Stomach (tissue), 8 donors: ENCODE measurements at regions not wholly inside any gene's neighbourhood (a gene's known extent, or its start where the extent isn't known, plus 50 kb on each side); places are given as distances from the start of the nearest gene placed in this dataset.

Experiments
- DNase-seq, 2 donors: peaks; one replicate each; pipeline versions ENCODE4 v3.0.0 to v3.0.0-alpha.2; 2013 to 2019
- H3K27ac ChIP-seq, 5 donors: fragments of 200-600 bp in 4 of 5; sonication (generic) in 4 of 5; one replicate each; pipeline ENCODE4 v1.5.1; 2013 to 2019; ENCODE audit warnings: mild to moderate bottlenecking in 1 of 5, moderate library complexity in 1 of 5
- H3K27me3 ChIP-seq, 3 donors: fragments of 200-600 bp; sonication (generic); one replicate each; pipeline ENCODE4 v1.5.1; 2017 to 2019; ENCODE audit warnings: mixed run types in 1 of 3
- H3K36me3 ChIP-seq, 4 donors: fragments of 200-600 bp; sonication (generic); 1 replicate in 3 of 4; 2 replicates in 1 of 4; pipeline ENCODE4 v1.5.1; 2016 to 2019
- H3K4me1 ChIP-seq, 4 donors: fragments of 200-600 bp; sonication (generic); one replicate each; pipeline ENCODE4 v1.5.1; 2016 to 2019
- H3K4me3 ChIP-seq, 4 donors: fragments of 200-600 bp; sonication (generic) in 3 of 4; one replicate each; pipeline ENCODE4 v1.5.1; 2016 to 2019; ENCODE audit warnings: mild to moderate bottlenecking in 1 of 4
- H3K9me3 ChIP-seq, 4 donors: fragments of 200-600 bp; sonication (generic); one replicate each; pipeline ENCODE4 v1.5.1; 2016 to 2019
- CTCF ChIP-seq, 7 experiments: fragments of 450-650 bp in 4 of 7; fragments of 200-600 bp in 3 of 7; sonication (generic) in 3 of 7; IDR thresholded peaks; one replicate each; pipeline ENCODE4 v1.5.1; 2016 to 2019; ENCODE audit warnings: antibody characterized with exemption in 7 of 7, control low read depth in 2 of 7, mild to moderate bottlenecking in 1 of 7
- EP300 ChIP-seq: sonication (generic); formaldehyde crosslinking; IDR thresholded peaks from one replicate; pipeline ENCODE4 v1.6.1; 2017; ENCODE audit warnings: antibody characterized with exemption
- POLR2A ChIP-seq, 4 donors: fragments of 450-650 bp; IDR thresholded peaks; one replicate each; pipeline ENCODE4 v1.6.1; 2016; ENCODE audit warnings: antibody characterized with exemption in 4 of 4, control low read depth in 2 of 4, mild to moderate bottlenecking in 1 of 4, moderate library complexity in 1 of 4
- POLR2AphosphoS5 ChIP-seq, 3 donors: sonication (generic); formaldehyde crosslinking; IDR thresholded peaks; one replicate each; pipeline ENCODE4 v1.6.1; 2016; ENCODE audit warnings: antibody characterized with exemption in 3 of 3
- WGBS, 5 donors: extraction: QIAGEN DNeasy Blood & Tissue Kit in 3 of 5; methylation state at CpG; one replicate each; pipeline versions ENCODE4 v1.1.5 to v1.1.7; 2013 to 2018; 5-methylcytosine and 5-hydroxymethylcytosine counted together
- intact Hi-C: fragments of 100-400 bp; cut with DNase I; formaldehyde crosslinking; loops from one replicate; pipeline ENCODE4 v1.15.1; 2023; ENCODE audit warnings: low total_unique reads
- donor health status: healthy with polysubstance abuse.
- donor health status: Bipolar disorder and iron deficiency.
- donor health status: healthy.

GRCh38 chr9:91048749-91049148 is 247.1 kb downstream of the SYK start:
- intact Hi-C loops, result no loop called here
- H3K4me1 ChIP-seq, result no peaks in the 10 kb centered on the region
- H3K36me3 ChIP-seq, result no peaks in the 10 kb centered on the region
- H3K4me3 ChIP-seq, result no peak overlapping the region
- TF ChIP-seq EP300, result no peak
- TF ChIP-seq CTCF (IDR thresholded peaks at IDR 0.05), result no peak
- TF ChIP-seq POLR2A (IDR thresholded peaks at IDR 0.05), result no peak
- TF ChIP-seq POLR2AphosphoS5 (IDR thresholded peaks at IDR 0.05), result no peak
- no peak for DNase-seq
- H3K27me3 ChIP-seq, result peaks cover 0 to 12% (median 0%) of the 10 kb centered on the region in 3 donors
- H3K27ac ChIP-seq, result no peak overlapping the region
- 30 to 53% (median 45%) methylated on average over 2 of the region's 2 CpGs for WGBS, 5 donors
- H3K9me3 ChIP-seq, result no peaks in the 10 kb centered on the region

- no peak for DNase-seq
- Histone ChIP-seq H3K9me3 (no peaks in the 10 kb centered on the region), H3K36me3 (no peaks in the 10 kb centered on the region), H3K27me3 (no peaks in the 10 kb centered on the region), H3K4me1 (no peaks in the 10 kb centered on the region), H3K27ac (no peak overlapping the region), H3K4me3 (no peak overlapping the region)
- WGBS, 5 donors, result 90 to 96% (median 96%) methylated on average over 2 of the region's 2 CpGs
- TF ChIP-seq POLR2A (IDR thresholded peaks at IDR 0.05) (no peak), EP300 (no peak), POLR2AphosphoS5 (IDR thresholded peaks at IDR 0.05) (no peak), CTCF (IDR thresholded peaks at IDR 0.05) (no peak)
- intact Hi-C loops, result no loop called here
Measured at GRCh38 chr9:91053824-91054223, 252.2 kb downstream of the SYK start.

- no peak for TF ChIP-seq POLR2AphosphoS5 (IDR thresholded peaks at IDR 0.05)
- TF ChIP-seq CTCF (IDR thresholded peaks at IDR 0.05), result no peak
- no peak for TF ChIP-seq EP300
- no peak for TF ChIP-seq POLR2A (IDR thresholded peaks at IDR 0.05)
- Histone ChIP-seq H3K4me3 (no peak overlapping the region), H3K27me3 (no peaks in the 10 kb centered on the region), H3K36me3 (no peaks in the 10 kb centered on the region), H3K9me3 (no peaks in the 10 kb centered on the region), H3K27ac (no peak overlapping the region), H3K4me1 (peaks cover 5 to 12% (median 8%) of the 10 kb centered on the region in 4 donors)
- no peak for DNase-seq
- WGBS, 5 donors, result 77 to 86% (median 80%) methylated on average over 3 of the region's 3 CpGs
- intact Hi-C loops, result no loop called here
Measured at GRCh38 chr9:91055845-91056244, 254.2 kb downstream of the SYK start.

- Histone ChIP-seq H3K4me3 (no peak overlapping the region), H3K27ac (no peak overlapping the region), H3K27me3 (no peaks in the 10 kb centered on the region), H3K36me3 (no peaks in the 10 kb centered on the region), H3K4me1 (peaks cover 6 to 18% (median 14%) of the 10 kb centered on the region in 4 donors), H3K9me3 (no peaks in the 10 kb centered on the region)
- TF ChIP-seq CTCF (IDR thresholded peaks at IDR 0.05) (no peak), EP300 (no peak), POLR2A (IDR thresholded peaks at IDR 0.05) (no peak), POLR2AphosphoS5 (IDR thresholded peaks at IDR 0.05) (no peak)
- WGBS, 5 donors, result 76 to 82% (median 79%) methylated on average over 4 of the region's 4 CpGs
- DNase-seq, result no peak
- intact Hi-C loops, result no loop called here
Measured at GRCh38 chr9:91056486-91056885, 254.9 kb downstream of the SYK start.
